Suprapubic skin (tissue), 4 donors: ENCODE measurements at regions not wholly inside any gene's neighbourhood (a gene's known extent, or its start where the extent isn't known, plus 50 kb on each side); places are given as distances from the start of the nearest gene placed in this dataset.

Experiments
- EP300 ChIP-seq: sonication (generic); formaldehyde crosslinking; IDR thresholded peaks from one replicate; pipeline ENCODE4 v1.6.1; 2017; ENCODE audit warnings: antibody characterized with exemption
- POLR2A ChIP-seq, 2 donors: fragments of 450-650 bp; IDR thresholded peaks; one replicate each; pipeline ENCODE4 v1.6.1; 2017; ENCODE audit warnings: antibody characterized with exemption in 2 of 2, mild to moderate bottlenecking in 2 of 2, moderate library complexity in 2 of 2
- POLR2AphosphoS5 ChIP-seq, 3 donors: sonication (generic); formaldehyde crosslinking; IDR thresholded peaks; one replicate each; pipeline ENCODE4 v1.6.1; 2017; ENCODE audit warnings: antibody characterized with exemption in 3 of 3
- TF ChIP-seq, protein P1 (sequence below), 2 donors: fragments of 200-600 bp in 1 of 2; fragments of 450-650 bp in 1 of 2; sonication (generic) in 1 of 2; IDR thresholded peaks; one replicate each; pipeline ENCODE4 v1.5.1; 2016 to 2019; ENCODE audit warnings: antibody characterized with exemption in 2 of 2, mild to moderate bottlenecking in 1 of 2, moderate library complexity in 1 of 2

- TF ChIP-seq, protein P1, sequence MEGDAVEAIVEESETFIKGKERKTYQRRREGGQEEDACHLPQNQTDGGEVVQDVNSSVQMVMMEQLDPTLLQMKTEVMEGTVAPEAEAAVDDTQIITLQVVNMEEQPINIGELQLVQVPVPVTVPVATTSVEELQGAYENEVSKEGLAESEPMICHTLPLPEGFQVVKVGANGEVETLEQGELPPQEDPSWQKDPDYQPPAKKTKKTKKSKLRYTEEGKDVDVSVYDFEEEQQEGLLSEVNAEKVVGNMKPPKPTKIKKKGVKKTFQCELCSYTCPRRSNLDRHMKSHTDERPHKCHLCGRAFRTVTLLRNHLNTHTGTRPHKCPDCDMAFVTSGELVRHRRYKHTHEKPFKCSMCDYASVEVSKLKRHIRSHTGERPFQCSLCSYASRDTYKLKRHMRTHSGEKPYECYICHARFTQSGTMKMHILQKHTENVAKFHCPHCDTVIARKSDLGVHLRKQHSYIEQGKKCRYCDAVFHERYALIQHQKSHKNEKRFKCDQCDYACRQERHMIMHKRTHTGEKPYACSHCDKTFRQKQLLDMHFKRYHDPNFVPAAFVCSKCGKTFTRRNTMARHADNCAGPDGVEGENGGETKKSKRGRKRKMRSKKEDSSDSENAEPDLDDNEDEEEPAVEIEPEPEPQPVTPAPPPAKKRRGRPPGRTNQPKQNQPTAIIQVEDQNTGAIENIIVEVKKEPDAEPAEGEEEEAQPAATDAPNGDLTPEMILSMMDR (IDR thresholded peaks at IDR 0.05): no peak
- no peak for TF ChIP-seq POLR2AphosphoS5 (IDR thresholded peaks at IDR 0.05)
- TF ChIP-seq EP300: no peak
- no peak for TF ChIP-seq POLR2A (IDR thresholded peaks at IDR 0.05)
Measured at GRCh38 chr1:186574926-186575325, 105.3 kb downstream of the PTGS2 start.
